Posterior cingulate gyrus (tissue), 11 donors: ENCODE measurements at regions not wholly inside any gene's neighbourhood (a gene's known extent, or its start where the extent isn't known, plus 50 kb on each side); places are given as distances from the start of the nearest gene placed in this dataset.

ENCODE experiments used
- DNase-seq, 10 donors: peaks; one replicate each; pipeline versions ENCODE4 v3.0.0 to v3.0.0-alpha.2; 2020 to 2021; ENCODE audit warnings: mixed read lengths in 3 of 10
- intact Hi-C: fragments of 100-400 bp; cut with DNase I; formaldehyde crosslinking; loops from one replicate; pipeline ENCODE4 v1.15.1; 2023

DNA sequence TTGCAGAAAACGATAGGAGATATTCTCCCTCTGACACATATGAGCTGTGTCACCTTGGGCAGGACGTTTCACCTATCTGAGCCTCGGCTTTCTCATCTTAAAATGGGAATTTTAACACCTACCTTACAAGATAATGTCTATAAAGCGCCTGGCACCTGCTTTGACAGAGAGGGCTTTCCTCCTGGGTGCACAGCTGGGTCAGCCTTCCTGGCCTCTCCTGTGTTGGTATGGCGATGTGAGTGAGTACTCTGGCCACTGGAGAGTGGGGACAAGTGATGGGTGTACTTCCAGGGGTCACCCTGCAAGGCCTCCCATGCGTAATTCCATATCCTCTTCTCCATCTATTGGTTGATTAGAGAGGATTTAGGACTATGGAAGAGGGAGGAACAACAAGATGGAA is 113.1 kb upstream of the SMIM23 start:
- peak in 1 of 10 donors; percentile 43 for DNase-seq
- intact Hi-C loops, result no loop called here

DNA sequence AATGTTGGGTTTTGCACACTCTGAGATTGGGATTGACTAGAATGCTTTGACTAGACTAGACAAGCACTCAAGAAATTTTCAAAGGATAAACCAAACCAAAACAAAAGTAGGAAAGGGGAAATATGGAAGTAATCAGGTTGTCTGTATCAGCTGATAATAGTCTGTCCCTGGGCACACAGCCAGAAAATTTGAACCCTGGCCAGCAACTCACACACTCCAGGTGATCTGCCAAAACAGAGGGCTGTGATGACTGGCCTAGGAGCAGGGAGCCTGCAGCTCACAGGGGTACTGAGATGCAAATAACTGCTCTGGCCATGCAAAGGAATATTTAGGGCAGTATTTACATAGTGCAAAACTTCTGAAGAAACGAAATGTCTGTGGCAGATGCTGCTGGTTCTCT is 112.3 kb upstream of the SMIM23 start:
- DNase-seq, result peak in 1 of 10 donors; percentile 53
- intact Hi-C loops, result no loop called here

DNA sequence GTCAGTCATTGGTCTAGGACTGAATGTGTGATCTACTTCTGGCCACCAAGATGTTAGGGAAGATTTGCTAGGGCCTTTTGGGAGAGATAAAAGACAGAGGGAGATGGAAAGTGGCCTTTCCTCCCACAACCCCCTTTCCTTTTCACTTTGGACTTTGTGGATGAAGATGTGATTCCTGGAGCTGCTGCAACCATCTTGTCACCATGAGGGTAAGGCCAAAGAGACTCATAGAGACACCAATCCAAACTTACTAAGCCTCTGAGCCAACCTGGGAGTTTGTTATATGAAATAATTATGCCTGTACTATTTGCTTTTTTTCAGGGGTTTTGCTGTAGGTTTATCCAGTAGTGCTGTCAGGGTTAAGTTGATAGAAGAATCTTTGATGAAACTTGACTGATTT is 111.8 kb upstream of the SMIM23 start:
- intact Hi-C loops, result no loop called here
- no peak for DNase-seq

DNA sequence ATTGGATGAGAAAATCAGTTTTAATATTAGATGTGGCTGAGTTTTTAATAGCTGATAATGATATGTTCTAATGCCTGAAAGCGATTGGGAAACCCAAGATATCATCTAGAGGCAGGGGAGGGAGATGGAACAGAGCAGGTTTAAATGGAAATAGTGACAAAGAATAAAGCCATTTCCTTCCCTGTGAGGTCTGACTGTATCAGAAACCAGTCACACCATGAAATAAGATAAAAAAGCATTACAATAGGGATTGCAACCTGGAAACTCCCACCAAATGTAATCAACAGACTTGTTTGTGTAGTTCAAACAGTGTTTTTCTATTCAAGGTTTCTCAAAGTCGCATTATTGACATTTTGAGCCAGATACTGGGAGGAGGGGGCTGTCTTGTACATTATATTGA is 110.1 kb upstream of the SMIM23 start:
- no peak for DNase-seq
- intact Hi-C loops, result no loop called here

DNA sequence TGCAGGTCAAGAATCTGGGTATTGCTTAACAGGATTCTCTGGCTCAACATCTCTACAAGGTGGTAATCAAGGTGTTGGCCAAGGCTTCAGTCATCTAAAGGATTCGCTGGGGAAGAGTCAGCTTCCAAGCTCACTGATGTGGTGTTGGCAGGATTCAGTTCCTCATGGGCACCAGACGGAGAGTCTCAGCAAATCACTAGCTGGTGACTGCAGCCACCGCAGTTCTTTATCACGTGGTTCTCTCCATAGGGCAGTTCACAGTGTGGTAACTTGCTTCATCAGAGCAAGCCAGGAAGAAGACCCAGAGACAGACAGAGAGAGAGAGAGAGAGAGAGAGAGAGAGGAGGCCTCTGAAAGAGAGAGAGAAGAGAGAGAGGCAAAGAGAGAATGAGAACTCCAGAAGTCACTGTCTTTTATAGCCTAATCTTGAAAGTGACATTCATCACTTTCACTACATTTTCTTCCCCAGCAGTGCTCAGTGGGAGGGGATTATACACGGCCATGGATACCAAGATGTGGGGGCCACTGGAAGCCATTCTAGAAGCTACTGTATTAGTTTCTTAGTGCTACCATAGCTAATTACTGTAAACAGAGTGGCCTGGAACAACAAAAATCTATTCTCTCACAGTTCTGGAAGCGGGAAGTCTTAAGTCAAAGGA is 109.2 kb upstream of the SMIM23 start:
- intact Hi-C loops, result no loop called here
- no peak for DNase-seq

DNA sequence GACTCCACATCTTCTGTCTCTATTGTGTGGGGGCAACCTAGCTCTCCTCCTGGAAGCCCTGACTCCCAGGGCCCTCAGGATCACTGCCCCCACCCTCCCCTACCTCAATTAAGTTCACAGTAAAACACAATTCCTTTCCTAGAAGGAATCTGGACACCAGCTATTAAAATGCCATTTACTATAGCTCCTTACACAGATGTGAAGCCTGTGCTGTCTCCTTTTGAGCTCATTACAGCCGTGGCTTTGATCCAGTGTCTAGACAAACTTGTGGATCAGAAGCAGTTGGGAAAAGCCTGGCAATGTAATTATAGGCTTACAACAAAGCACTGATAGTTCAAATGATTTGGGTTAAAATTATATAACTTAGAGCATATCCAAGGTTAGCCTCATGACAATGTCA is 107.0 kb upstream of the SMIM23 start:
- intact Hi-C loops, result no loop called here
- no peak for DNase-seq

DNA sequence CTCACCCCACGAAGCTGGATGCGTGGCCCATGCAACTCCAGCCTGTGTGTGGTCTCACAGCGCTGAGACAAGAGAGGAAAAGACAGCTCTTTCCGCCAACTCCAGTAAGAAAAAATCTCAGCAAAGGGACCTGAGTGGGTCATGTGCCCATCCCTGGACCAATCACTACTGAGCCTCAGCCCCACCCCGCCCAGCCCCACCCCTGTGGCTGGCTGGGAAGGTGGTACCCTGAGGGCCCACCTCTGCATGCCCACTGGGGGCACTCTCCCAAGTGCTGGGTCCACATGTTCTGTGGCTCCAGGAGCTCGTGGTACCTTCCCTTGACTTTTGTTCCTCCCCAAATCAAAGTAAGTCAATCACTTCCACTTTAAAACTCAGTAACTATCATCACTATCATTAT is 105.1 kb upstream of the SMIM23 start:
- intact Hi-C loops, result no loop called here
- no peak for DNase-seq

DNA sequence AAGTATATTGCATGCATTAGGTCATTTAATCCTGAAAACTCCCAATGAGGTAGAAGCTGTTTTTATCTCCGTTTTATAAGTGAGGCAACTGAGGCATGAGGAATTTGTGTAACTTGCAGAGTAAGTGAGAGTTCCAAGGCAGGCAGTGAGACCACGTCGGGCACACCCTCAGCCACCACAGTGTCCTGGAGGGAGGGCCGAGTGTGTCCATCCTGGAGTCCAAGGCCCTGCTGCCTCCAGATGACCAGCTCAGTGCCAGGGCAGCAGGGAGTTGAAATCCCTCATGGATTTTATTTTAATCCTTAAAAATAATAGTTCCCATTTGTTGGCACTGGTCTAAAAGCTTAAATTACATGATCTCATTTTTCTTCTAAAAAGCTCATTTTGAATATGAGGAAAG is 104.6 kb upstream of the SMIM23 start:
- DNase-seq, result no peak
- intact Hi-C loops, result no loop called here

DNA sequence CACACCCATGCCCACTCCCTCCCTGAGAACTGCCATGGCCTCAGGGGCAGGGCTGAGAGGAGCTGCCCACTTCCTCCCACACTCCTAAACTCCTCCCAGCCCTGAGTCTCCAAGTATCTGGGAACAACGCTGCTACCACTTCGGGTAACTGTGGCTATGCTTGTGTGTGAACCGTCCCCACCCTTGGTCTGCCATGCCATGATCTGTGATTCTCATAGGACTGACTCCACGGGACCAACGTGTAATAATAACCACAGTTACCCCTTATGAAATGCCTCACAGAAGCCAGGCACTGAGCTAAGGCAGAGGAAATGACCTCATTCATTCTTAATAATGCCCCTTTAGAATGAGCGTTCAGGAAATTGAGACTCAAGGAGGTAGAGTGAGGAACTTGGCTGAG is 103.9 kb upstream of the SMIM23 start:
- intact Hi-C loops, result no loop called here
- DNase-seq, result no peak

DNA sequence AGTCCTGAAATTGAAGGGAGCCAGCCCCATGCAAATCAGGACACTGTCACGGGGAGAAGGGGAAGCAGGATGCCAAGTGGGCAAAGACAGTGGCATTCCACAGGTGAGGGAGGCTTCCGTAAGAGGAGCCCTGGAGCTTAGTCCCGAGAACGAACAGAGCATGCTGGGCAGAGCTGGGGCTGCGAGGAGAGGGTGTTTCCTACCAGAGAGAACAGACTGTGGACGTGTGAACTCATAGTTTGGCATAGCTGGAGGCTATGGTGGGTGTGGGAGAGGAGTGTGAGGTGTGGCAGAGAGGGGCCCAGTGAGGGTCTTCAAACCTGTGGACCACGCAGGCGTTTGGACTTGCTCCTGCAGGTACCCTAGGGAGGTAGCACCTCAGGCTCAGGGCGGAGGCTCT is 102.8 kb upstream of the SMIM23 start:
- intact Hi-C loops, result no loop called here
- DNase-seq, result no peak

DNA sequence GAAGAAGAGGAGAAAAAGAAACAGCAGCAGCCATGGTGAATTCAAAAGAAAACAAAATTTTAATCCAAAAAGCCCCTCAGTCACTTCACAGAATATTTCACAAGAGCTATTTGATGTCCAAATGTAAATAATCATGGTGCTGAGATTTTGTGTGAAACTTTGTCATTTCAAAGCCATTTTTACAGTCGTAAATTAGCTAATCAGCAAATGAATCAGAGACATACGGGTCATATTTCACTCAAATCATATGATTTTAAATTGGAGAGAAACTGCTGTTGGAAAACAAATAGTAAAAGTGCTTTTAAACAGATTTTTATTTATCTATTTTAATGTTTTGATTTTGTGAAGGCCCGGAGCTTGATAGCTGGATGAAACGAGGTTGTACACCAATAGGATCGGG is 101.4 kb upstream of the SMIM23 start:
- intact Hi-C loops, result no loop called here
- DNase-seq, result no peak

DNA sequence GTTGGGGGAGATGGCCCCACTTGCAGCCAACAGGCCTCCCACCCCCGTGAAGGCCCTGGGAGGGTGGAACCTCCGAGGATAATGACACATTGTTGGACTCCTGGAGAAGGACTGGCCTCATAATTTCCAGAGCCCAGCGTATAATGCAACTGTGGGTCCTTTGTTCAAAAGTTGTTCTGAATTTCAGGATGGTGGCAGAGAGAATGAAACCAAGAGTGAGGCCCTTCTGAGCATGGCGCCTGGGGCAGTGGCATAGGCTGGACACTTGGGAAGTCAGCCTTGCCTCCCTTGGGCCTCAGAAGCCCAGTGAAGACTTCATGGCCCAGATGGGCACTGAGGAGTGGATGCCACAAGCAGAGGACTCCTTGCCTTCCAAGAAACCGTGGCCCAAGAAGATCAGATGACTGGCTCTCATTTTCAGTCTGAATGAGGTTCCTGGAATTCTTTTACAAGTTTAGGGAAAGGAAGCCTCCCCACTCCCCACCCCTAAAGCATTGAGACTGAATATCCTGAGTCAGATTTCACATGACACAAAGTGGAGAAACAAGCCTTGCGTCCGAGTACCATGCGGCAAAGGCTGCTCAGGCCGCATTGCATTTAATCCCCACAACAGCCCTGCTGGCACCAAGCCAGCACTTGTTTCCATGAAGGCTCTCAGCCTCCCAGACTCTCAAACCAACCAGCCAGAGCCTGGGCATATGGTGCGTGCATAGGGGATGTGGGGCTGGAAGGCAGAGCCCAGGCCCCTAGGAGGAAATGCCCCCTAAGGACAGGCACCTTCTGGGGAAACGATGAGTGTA is 96.7 kb upstream of the SMIM23 start:
- DNase-seq, result no peak
- intact Hi-C loops, result no loop called here

DNA sequence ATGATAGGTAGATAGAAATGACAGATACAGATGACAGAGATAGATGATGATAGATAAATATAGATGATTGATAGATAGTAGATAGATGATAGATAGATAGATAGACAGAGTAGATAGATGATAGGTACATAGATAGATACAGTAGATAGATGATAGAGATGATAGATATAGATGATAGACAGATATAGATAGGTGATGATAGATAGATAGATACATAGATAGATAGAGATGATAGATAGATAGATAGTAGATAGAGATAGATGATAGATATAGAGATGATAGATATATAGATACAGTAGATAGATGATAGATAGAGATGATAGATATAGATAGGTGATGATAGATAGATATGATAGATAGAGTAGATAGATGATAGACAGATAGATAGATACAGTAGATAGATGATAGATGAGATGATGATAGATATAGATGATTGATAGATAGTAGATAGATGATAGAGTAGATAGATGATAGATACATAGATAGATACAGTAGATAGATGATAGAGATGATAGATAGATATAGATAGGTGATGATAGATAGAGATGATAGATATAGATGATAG is 95.7 kb upstream of the SMIM23 start:
- DNase-seq, result no peak
- intact Hi-C loops, result no loop called here

DNA sequence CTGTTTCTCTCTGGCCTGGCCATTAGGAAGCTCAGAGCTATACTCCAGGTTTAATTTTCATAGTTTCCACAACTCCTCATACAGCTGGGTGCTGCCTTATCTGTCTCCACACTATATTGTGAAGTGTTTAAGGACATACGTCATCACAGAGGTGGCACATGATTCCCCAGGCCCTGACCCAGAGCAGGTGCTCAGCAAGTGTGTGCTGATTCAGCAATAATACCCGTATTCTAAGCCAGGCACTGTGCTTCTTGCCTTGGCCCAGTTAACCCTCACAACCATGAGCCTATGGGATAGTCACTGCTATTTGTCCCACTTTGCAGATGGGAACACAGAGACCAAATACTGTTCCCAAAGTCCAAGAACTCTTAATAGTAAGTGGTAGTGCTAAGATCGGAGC is 93.5 kb upstream of the SMIM23 start:
- DNase-seq, result no peak
- intact Hi-C loops, result no loop called here

DNA sequence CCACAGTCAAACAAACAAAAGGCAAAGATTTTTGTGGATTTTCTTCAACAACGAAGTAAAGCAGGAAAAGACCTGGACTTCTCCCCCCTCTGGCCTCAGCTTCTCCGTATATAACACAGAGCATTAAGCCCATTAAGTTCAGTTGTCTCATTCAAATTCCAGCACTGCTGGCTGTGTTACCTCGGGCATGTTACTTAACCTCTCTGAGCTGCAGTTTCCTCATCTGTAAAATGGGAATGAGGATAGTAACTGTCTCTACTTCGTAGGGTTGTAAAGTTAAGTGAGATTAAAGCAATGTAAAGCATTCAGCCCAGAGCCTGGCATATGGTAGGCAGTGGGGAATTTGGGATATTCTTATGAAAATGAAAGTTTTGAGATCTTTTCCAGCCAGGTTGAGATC is 92.7 kb upstream of the SMIM23 start:
- no peak for DNase-seq
- intact Hi-C loops, result no loop called here

DNA sequence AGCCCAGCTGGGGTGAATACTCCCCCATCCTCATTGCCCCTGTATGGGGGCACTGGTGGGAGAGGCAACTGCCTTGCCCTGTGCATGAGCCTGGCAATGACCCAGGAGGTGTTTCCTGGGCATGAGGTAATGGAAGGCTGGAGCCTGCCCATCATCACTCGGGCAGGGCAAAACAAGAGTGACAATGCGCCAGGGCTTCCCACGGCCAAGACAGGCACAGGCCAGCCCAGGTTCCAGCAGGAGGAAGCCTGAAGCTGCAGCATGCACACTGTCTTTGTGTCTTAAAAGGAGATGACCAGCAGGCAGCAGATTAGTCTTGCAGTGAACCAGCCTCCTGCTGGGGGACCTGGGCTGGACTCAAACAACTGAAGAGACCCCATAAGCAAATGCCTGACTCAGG is 92.2 kb upstream of the SMIM23 start:
- no peak for DNase-seq
- intact Hi-C loops, result no loop called here

DNA sequence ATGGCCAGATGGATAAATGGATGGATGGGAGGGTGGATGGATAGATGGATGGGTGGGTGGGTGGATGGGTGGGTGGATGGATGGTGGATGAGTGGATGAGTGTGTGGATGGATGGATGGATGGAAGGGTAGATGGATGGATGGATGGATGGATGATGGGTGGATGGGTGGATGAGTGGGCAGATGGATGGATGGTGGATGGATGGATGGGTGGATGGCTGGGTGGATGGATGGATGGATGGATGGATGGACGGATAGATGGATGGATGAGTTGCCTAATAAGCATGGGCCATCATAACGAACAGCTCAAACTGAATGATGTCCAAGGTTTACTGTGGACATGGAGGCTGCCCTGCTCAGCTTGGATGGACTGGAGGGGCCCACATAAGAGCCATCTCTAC is 89.8 kb upstream of the SMIM23 start:
- intact Hi-C loops, result no loop called here
- DNase-seq, result no peak

DNA sequence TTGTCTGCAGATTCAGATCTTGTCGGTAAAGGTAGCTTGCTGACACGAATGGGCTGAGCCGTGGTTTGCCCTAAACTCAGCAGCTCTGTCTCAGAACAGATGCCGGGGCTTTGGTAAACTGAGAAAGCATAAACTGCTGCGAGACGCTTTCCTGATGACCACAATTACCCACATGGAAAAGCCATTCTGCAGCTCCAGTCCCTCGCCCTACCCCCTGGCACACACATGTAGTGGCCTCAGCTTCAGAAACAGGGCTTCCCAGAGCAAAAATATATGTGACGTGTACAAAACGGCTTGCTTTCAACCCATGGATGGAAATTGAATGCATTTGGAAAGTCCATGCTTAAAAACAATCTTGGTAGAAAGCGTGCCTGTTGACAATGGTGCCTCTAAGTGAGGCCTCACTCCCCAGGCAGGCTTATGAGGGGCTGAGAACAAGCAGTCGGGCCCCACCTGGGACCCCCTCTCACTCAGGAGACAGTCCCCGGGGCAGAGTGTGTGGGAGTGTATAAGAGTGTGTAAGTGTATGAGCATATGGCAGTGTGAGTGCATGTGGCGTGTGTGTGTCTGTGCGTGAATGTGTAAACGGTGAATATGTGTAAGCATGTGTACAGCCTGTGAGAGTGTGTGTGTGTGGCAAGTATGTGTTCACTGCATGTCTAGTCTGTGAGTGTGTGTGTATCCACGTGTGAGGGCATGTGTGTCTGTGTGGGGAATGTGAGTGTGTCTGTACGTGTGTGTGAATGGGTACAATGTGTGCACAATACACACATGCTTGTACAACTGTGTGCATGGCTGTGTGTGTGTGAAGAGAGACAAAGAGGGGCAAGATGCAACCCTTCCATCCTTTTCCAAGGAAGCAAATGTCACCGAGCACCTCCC is 88.2 kb upstream of the SMIM23 start:
- intact Hi-C loops, result no loop called here
- DNase-seq, result no peak

DNA sequence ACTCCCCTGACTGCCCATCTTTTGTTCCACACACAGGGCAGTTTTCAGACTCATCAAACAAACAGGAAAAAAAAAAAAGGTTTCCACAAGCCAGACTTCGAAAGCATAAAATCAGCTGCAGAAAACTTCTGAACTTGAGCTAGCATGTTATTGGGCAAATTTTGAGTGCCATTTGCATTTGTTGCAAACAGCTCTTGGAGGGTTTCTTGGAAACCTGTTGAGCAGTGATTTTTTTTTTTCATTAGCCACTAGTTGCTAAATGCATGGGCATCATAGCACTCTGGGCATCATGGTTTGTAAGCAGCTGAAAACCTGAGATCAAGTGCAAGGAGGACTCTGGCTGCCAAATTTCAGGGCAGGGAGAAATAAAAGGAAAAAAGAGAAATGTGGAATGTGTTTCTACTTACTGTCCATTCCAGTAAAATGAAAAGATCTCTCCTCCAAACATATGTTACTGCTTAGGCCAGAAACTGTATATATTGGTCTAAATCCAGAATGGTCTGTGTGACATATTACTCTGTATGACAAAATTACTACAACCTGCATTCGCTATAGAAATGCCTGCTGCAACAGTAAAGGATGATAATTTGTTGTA is 85.2 kb upstream of the SMIM23 start:
- DNase-seq, result no peak
- intact Hi-C loops, result no loop called here

DNA sequence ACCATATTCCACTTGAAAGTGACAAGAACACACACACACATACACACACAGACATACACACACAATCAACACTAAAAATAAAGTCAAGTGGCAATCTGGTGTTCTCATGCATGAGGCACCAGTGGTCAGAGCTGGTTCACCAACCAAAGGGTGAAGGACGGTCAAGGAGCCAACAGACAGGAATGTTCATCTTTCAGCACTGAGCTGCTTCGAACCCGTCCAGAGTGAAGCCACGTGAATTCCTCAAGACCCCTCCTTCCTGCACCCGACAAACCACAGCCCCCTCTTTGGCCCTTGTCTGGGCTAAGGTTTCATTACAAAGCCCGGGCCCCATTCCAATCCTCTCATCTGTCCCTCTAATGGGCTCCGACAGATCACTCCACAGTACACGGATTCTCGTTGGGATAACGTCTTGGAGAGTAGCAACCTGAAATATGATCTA is 84.5 kb upstream of the SMIM23 start:
- DNase-seq, result no peak
- intact Hi-C loops, result no loop called here
